Suprapubic skin (tissue), 4 donors: ENCODE measurements at regions not wholly inside any gene's neighbourhood (a gene's known extent, or its start where the extent isn't known, plus 50 kb on each side); places are given as distances from the start of the nearest gene placed in this dataset.

ENCODE experiments used
- EP300 ChIP-seq: sonication (generic); formaldehyde crosslinking; IDR thresholded peaks from one replicate; pipeline ENCODE4 v1.6.1; 2017; ENCODE audit warnings: antibody characterized with exemption
- POLR2A ChIP-seq, 2 donors: fragments of 450-650 bp; IDR thresholded peaks; one replicate each; pipeline ENCODE4 v1.6.1; 2017; ENCODE audit warnings: antibody characterized with exemption in 2 of 2, mild to moderate bottlenecking in 2 of 2, moderate library complexity in 2 of 2
- POLR2AphosphoS5 ChIP-seq, 3 donors: sonication (generic); formaldehyde crosslinking; IDR thresholded peaks; one replicate each; pipeline ENCODE4 v1.6.1; 2017; ENCODE audit warnings: antibody characterized with exemption in 3 of 3
- TF ChIP-seq, protein P1 (sequence below), 2 donors: fragments of 200-600 bp in 1 of 2; fragments of 450-650 bp in 1 of 2; sonication (generic) in 1 of 2; IDR thresholded peaks; one replicate each; pipeline ENCODE4 v1.5.1; 2016 to 2019; ENCODE audit warnings: antibody characterized with exemption in 2 of 2, mild to moderate bottlenecking in 1 of 2, moderate library complexity in 1 of 2

DNA sequence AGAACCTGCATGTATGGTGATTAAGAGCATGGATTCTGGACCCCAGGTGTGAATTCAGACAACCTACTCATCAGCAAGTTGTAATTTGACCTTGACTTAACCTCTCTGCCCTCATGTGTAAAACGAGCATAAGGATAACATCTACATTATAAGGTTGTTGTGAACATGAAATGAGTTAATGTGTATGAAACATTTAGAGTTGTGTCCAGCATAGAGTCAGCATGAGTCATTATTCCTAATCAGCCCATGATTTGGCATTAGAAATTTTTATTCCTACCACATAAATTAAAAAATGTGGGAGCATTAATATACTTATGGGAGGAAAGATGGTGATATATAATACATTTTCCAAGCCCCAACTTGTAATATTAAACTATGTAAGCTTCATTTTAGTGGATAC lies 95.9 kb upstream of the DDHD1 start:
- no peak for TF ChIP-seq POLR2A (IDR thresholded peaks at IDR 0.05)
- TF ChIP-seq, protein P1, sequence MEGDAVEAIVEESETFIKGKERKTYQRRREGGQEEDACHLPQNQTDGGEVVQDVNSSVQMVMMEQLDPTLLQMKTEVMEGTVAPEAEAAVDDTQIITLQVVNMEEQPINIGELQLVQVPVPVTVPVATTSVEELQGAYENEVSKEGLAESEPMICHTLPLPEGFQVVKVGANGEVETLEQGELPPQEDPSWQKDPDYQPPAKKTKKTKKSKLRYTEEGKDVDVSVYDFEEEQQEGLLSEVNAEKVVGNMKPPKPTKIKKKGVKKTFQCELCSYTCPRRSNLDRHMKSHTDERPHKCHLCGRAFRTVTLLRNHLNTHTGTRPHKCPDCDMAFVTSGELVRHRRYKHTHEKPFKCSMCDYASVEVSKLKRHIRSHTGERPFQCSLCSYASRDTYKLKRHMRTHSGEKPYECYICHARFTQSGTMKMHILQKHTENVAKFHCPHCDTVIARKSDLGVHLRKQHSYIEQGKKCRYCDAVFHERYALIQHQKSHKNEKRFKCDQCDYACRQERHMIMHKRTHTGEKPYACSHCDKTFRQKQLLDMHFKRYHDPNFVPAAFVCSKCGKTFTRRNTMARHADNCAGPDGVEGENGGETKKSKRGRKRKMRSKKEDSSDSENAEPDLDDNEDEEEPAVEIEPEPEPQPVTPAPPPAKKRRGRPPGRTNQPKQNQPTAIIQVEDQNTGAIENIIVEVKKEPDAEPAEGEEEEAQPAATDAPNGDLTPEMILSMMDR (IDR thresholded peaks at IDR 0.05): no peak
- TF ChIP-seq POLR2AphosphoS5 (IDR thresholded peaks at IDR 0.05): no peak
- no peak for TF ChIP-seq EP300
